ENCODE measurements at regions not wholly inside any gene's neighbourhood (a gene's known extent, or its start where the extent isn't known, plus 50 kb on each side); places are given as distances from the start of the nearest gene placed in this dataset.

- TF ChIP-seq CTCF (conservative IDR thresholded peaks at IDR 0.05; ENCODE audit: low read length) (no peak), EZH2phosphoT487 (IDR thresholded peaks at IDR 0.05; ENCODE audit: borderline replicate concordance, low read depth, low read length) (no peak)
- Histone ChIP-seq H3K79me2 (ENCODE audit: insufficient read depth, low read depth, low read length) (no peaks in the 10 kb centered on the region), H3K36me3 (ENCODE audit: insufficient read depth, low read length) (no peaks in the 10 kb centered on the region), H2AFZ (ENCODE audit: low read length) (no peak overlapping the region), H3K27ac (ENCODE audit: low read depth, low read length, poor library complexity, severe bottlenecking) (no peak overlapping the region), H3K4me2 (ENCODE audit: low read length) (no peak overlapping the region), H3K9me3 (ENCODE audit: low read length) (no peaks in the 10 kb centered on the region), H3K9me2 (ENCODE audit: insufficient read depth, low read length) (no peaks in the 10 kb centered on the region), H4K20me1 (ENCODE audit: insufficient read depth, low read length) (no peaks in the 10 kb centered on the region), H3K4me1 (ENCODE audit: insufficient read depth, low read length, poor library complexity, severe bottlenecking) (no peaks in the 10 kb centered on the region), H3K4me3 (ENCODE audit: low read depth, low read length, poor library complexity, severe bottlenecking) (no peak overlapping the region)
- POLR2A ChIA-PET, result no interaction called here
- no peak for DNase-seq (ENCODE audit: low spot score)
- no TSS peak for BruUV-seq (replicated peaks)
- intact Hi-C loops (cut with micrococcal nuclease; ENCODE audit: unreplicated experiment), result no loop called here
- CTCF ChIA-PET (ENCODE audit: unreplicated experiment), result no interaction called here
Observed at GRCh38 chr6:44723439-44724197, 336.1 kb downstream of the CDC5L start.

- no peaks in the 10 kb centered on the region for H3K4me1 ChIP-seq (ENCODE audit: insufficient read depth, low read length, poor library complexity, severe bottlenecking)
- TF ChIP-seq CTCF (conservative IDR thresholded peaks at IDR 0.05; ENCODE audit: low read length), result no peak
- no peak for TF ChIP-seq EZH2phosphoT487 (IDR thresholded peaks at IDR 0.05; ENCODE audit: borderline replicate concordance, low read depth, low read length)
- H3K36me3 ChIP-seq (ENCODE audit: insufficient read depth, low read length), result no peaks in the 10 kb centered on the region
- no TSS peak for BruUV-seq (replicated peaks)
- CTCF ChIA-PET (ENCODE audit: unreplicated experiment), result no interaction called here
- no peaks in the 10 kb centered on the region for H3K79me2 ChIP-seq (ENCODE audit: insufficient read depth, low read depth, low read length)
- H3K9me2 ChIP-seq (ENCODE audit: insufficient read depth, low read length), result no peaks in the 10 kb centered on the region
- H3K4me2 ChIP-seq (ENCODE audit: low read length), result no peak overlapping the region
- H3K27ac ChIP-seq (ENCODE audit: low read depth, low read length, poor library complexity, severe bottlenecking), result no peak overlapping the region
- H3K9me3 ChIP-seq (ENCODE audit: low read length), result no peaks in the 10 kb centered on the region
- POLR2A ChIA-PET, result interaction anchor here (0.6 kb wide), 1 partner anchor 217 kb away, joined by 3 read pairs; no protein-coding TSS in a partner anchor
- no peak overlapping the region for H2AFZ ChIP-seq (ENCODE audit: low read length)
- H3K4me3 ChIP-seq (ENCODE audit: low read depth, low read length, poor library complexity, severe bottlenecking), result no peak overlapping the region
- no peaks in the 10 kb centered on the region for H4K20me1 ChIP-seq (ENCODE audit: insufficient read depth, low read length)
- no peak for DNase-seq (ENCODE audit: low spot score)
- intact Hi-C loops (cut with micrococcal nuclease; ENCODE audit: unreplicated experiment), result no loop called here
Observed at GRCh38 chr6:44725070-44725469, 337.6 kb downstream of the CDC5L start.
